ENCODE measurements at regions not wholly inside any gene's neighbourhood (a gene's known extent, or its start where the extent isn't known, plus 50 kb on each side); places are given as distances from the start of the nearest gene placed in this dataset.

DNA sequence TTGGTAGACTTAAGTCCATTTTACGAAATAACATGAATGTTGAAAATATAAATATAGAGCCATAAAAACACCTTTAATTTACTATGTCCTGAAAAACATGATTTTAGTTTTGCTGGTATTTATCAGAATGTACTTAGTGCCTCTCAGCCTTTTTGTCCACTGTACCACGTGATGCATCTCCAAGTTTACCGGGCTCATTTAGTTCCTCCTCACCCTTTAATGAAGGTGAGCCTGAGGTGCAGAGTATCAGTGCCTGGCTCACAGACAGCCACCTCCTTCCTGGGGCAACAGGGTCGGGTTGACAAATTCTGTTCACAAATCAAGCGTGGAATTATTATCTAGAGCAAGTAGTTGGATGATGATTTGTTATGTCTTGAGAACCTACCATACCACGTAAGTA is 420.5 kb upstream of the MEIS1 start:
- TF ChIP-seq, protein P1, sequence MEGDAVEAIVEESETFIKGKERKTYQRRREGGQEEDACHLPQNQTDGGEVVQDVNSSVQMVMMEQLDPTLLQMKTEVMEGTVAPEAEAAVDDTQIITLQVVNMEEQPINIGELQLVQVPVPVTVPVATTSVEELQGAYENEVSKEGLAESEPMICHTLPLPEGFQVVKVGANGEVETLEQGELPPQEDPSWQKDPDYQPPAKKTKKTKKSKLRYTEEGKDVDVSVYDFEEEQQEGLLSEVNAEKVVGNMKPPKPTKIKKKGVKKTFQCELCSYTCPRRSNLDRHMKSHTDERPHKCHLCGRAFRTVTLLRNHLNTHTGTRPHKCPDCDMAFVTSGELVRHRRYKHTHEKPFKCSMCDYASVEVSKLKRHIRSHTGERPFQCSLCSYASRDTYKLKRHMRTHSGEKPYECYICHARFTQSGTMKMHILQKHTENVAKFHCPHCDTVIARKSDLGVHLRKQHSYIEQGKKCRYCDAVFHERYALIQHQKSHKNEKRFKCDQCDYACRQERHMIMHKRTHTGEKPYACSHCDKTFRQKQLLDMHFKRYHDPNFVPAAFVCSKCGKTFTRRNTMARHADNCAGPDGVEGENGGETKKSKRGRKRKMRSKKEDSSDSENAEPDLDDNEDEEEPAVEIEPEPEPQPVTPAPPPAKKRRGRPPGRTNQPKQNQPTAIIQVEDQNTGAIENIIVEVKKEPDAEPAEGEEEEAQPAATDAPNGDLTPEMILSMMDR (IDR thresholded peaks at IDR 0.05; ENCODE audit: insufficient read depth, low read length, poor library complexity, severe bottlenecking): no peak
- no peak for TF ChIP-seq EZH2phosphoT487 (conservative IDR thresholded peaks at IDR 0.05; ENCODE audit: low read length)
